Hematopoietic multipotent progenitor cell (in vitro differentiated cells): ENCODE measurements at regions not wholly inside any gene's neighbourhood (a gene's known extent, or its start where the extent isn't known, plus 50 kb on each side); places are given as distances from the start of the nearest gene placed in this dataset.

ENCODE experiments used
- DNase-seq, 3 donors: peaks; one replicate each; pipeline ENCODE4 v3.0.0-alpha.2; 2011 to 2015; ENCODE audit warnings: low read depth in 2 of 3, low spot score in 2 of 3

- DNase-seq = no peak
Measured at GRCh38 chr2:64311948-64312621, 141.9 kb upstream of the LGALSL start.

GRCh38 chr2:64312622-64313397 lies 141.2 kb upstream of the LGALSL start:
- DNase-seq = no peak

- no peak for DNase-seq
Measured at GRCh38 chr2:64313398-64313723, 140.6 kb upstream of the LGALSL start.

- no peak for DNase-seq
Measured at GRCh38 chr2:64315291-64315960, 138.5 kb upstream of the LGALSL start.

- no peak for DNase-seq
Measured at GRCh38 chr2:64317707-64318475, 136.1 kb upstream of the LGALSL start.

- DNase-seq = no peak
Measured at GRCh38 chr2:64318476-64318748, 135.6 kb upstream of the LGALSL start.

- no peak for DNase-seq
Measured at GRCh38 chr2:64319896-64320295, 134.1 kb upstream of the LGALSL start.

- DNase-seq = no peak
Measured at GRCh38 chr2:64322433-64322832, 131.5 kb upstream of the LGALSL start.

GRCh38 chr2:64323197-64323596 lies 130.8 kb upstream of the LGALSL start:
- DNase-seq = no peak

- DNase-seq = no peak
Measured at GRCh38 chr2:64324746-64325410, 129.1 kb upstream of the LGALSL start.

GRCh38 chr2:64325477-64325851 lies 128.5 kb upstream of the LGALSL start:
- no peak for DNase-seq

GRCh38 chr2:64325852-64326577 lies 127.9 kb upstream of the LGALSL start:
- DNase-seq = peak in 1 of 3 donors; percentile 22

GRCh38 chr2:64326578-64327050 lies 127.3 kb upstream of the LGALSL start:
- no peak for DNase-seq

GRCh38 chr2:64327129-64327509 lies 126.8 kb upstream of the LGALSL start:
- no peak for DNase-seq

GRCh38 chr2:64327510-64328414 lies 126.2 kb upstream of the LGALSL start:
- DNase-seq = peak; percentile 44 to 76 (median 65)

GRCh38 chr2:64328415-64328722 lies 125.6 kb upstream of the LGALSL start:
- no peak for DNase-seq

GRCh38 chr2:64328756-64329155 lies 125.2 kb upstream of the LGALSL start:
- no peak for DNase-seq

GRCh38 chr2:64329848-64330247 lies 124.1 kb upstream of the LGALSL start:
- DNase-seq = no peak
